ENCODE measurements at regions not wholly inside any gene's neighbourhood (a gene's known extent, or its start where the extent isn't known, plus 50 kb on each side); places are given as distances from the start of the nearest gene placed in this dataset.
"Not testable (repeated sequence)": the region's sequence is repeated elsewhere in the genome, so short reads cannot be mapped to it uniquely, and the experiment has no call there.

GRCh38 chr14:71444030-71444822 lies 488.0 kb upstream of the RGS6 start:
- no peak for DNase-seq

GRCh38 chr14:71448431-71449315 lies 483.6 kb upstream of the RGS6 start:
- no peak for DNase-seq

GRCh38 chr14:71449316-71450055 lies 482.7 kb upstream of the RGS6 start:
- no peak for DNase-seq

- DNase-seq = no peak
Observed at GRCh38 chr14:71451501-71451900, 480.7 kb upstream of the RGS6 start.

GRCh38 chr14:71452539-71452938 lies 479.7 kb upstream of the RGS6 start:
- DNase-seq = no peak

GRCh38 chr14:71452987-71453386 lies 479.2 kb upstream of the RGS6 start:
- no peak for DNase-seq

GRCh38 chr14:71454010-71454409 lies 478.2 kb upstream of the RGS6 start:
- no peak for DNase-seq

- no peak for DNase-seq
Observed at GRCh38 chr14:71454513-71455332, 477.5 kb upstream of the RGS6 start.

- no peak for DNase-seq
Observed at GRCh38 chr14:71460091-71460490, 472.1 kb upstream of the RGS6 start.

GRCh38 chr14:71461617-71462016 lies 470.6 kb upstream of the RGS6 start:
- DNase-seq = not testable (repeated sequence)

GRCh38 chr14:71463807-71464206 lies 468.4 kb upstream of the RGS6 start:
- DNase-seq = no peak

- DNase-seq = no peak
Observed at GRCh38 chr14:71464840-71465239, 467.4 kb upstream of the RGS6 start.

- DNase-seq = no peak
Observed at GRCh38 chr14:71465316-71465715, 466.9 kb upstream of the RGS6 start.

- no peak for DNase-seq
Observed at GRCh38 chr14:71466251-71466650, 466.0 kb upstream of the RGS6 start.

GRCh38 chr14:71466946-71467345 lies 465.3 kb upstream of the RGS6 start:
- no peak for DNase-seq

- no peak for DNase-seq
Observed at GRCh38 chr14:71467361-71467811, 464.8 kb upstream of the RGS6 start.

GRCh38 chr14:71468701-71469100 lies 463.5 kb upstream of the RGS6 start:
- DNase-seq = no peak

GRCh38 chr14:71469643-71470335 lies 462.4 kb upstream of the RGS6 start:
- no peak for DNase-seq

GRCh38 chr14:71471634-71472355 lies 460.4 kb upstream of the RGS6 start:
- no peak for DNase-seq

GRCh38 chr14:71472356-71473340 lies 459.6 kb upstream of the RGS6 start:
- no peak for DNase-seq
